ENCODE measurements at regions not wholly inside any gene's neighbourhood (a gene's known extent, or its start where the extent isn't known, plus 50 kb on each side); places are given as distances from the start of the nearest gene placed in this dataset.

GRCh38 chr11:133606124-133606523 is 73.8 kb upstream of the OPCML start:
- no peak for TF ChIP-seq CTCF (IDR thresholded peaks at IDR 0.05)
- no peak for TF ChIP-seq POLR2A (IDR thresholded peaks at IDR 0.05)

All from lower leg skin (tissue), 3 donors.